ENCODE measurements at regions not wholly inside any gene's neighbourhood (a gene's known extent, or its start where the extent isn't known, plus 50 kb on each side); places are given as distances from the start of the nearest gene placed in this dataset.

DNA sequence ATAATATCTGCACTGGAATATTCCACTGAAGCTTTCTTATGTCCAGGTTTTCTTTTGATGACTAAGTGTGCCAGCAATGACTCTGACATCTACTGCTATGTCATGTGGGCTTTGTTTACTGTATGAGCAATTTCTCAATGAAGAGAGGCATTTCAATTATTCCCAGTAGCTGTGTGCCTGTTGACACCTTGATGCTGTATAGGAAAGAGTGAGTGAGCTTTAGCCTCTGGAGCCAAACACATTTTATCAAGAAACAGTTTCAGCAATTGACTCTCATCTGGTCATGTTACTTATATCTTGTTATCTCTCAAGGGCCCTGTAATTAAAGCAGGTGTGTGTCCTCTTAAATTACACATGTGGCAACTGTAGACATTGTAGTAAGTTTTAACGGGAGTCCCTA is 493.2 kb upstream of the FANCL start:
- TF ChIP-seq, protein P1, sequence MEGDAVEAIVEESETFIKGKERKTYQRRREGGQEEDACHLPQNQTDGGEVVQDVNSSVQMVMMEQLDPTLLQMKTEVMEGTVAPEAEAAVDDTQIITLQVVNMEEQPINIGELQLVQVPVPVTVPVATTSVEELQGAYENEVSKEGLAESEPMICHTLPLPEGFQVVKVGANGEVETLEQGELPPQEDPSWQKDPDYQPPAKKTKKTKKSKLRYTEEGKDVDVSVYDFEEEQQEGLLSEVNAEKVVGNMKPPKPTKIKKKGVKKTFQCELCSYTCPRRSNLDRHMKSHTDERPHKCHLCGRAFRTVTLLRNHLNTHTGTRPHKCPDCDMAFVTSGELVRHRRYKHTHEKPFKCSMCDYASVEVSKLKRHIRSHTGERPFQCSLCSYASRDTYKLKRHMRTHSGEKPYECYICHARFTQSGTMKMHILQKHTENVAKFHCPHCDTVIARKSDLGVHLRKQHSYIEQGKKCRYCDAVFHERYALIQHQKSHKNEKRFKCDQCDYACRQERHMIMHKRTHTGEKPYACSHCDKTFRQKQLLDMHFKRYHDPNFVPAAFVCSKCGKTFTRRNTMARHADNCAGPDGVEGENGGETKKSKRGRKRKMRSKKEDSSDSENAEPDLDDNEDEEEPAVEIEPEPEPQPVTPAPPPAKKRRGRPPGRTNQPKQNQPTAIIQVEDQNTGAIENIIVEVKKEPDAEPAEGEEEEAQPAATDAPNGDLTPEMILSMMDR (IDR thresholded peaks at IDR 0.05), result no peak
- no peak for DNase-seq
- peaks cover 1% of the 10 kb centered on the region; the same call in 1 of the 2 replicates for H3K27me3 Mint-ChIP-seq (ENCODE audit: insufficient read depth)
- H3K27ac Mint-ChIP-seq, result no peak overlapping the region
- no peaks in the 10 kb centered on the region for H3K4me1 Mint-ChIP-seq (ENCODE audit: low read depth)
- H3K36me3 Mint-ChIP-seq (ENCODE audit: low read depth), result no peaks in the 10 kb centered on the region
- peaks cover 7% of the 10 kb centered on the region; the same call in 1 of the 2 replicates for H3K9me3 Mint-ChIP-seq
- no peak overlapping the region for H3K4me3 Mint-ChIP-seq

DNA sequence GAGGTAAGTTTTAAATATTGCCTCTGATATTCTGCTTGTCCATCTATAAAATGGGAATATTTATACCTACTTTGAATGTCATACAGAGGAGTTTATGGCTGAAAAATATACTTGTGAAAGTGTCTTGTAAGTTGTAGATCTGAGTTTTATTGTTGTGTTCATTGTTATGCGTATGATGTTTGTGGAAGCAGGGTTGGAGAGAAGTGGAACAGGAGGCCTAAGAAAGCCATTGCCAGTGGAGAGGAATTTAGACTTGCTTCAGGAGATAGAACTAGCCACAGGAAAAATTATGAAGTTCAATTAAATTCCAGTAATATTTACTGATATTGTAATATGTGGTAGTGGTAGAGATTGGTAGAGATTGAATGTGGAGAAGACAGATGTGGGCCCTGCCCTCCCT is 491.9 kb upstream of the FANCL start:
- H3K27me3 Mint-ChIP-seq (ENCODE audit: insufficient read depth), result peaks cover 1% of the 10 kb centered on the region; the same call in 1 of the 2 replicates
- peaks cover 4% of the 10 kb centered on the region; the same call in 1 of the 2 replicates for H3K9me3 Mint-ChIP-seq
- H3K27ac Mint-ChIP-seq, result no peak overlapping the region
- TF ChIP-seq, protein P1 (IDR thresholded peaks at IDR 0.05), result no peak
- DNase-seq, result no peak
- H3K4me1 Mint-ChIP-seq (ENCODE audit: low read depth), result no peaks in the 10 kb centered on the region
- H3K4me3 Mint-ChIP-seq, result no peak overlapping the region
- no peaks in the 10 kb centered on the region for H3K36me3 Mint-ChIP-seq (ENCODE audit: low read depth)

DNA sequence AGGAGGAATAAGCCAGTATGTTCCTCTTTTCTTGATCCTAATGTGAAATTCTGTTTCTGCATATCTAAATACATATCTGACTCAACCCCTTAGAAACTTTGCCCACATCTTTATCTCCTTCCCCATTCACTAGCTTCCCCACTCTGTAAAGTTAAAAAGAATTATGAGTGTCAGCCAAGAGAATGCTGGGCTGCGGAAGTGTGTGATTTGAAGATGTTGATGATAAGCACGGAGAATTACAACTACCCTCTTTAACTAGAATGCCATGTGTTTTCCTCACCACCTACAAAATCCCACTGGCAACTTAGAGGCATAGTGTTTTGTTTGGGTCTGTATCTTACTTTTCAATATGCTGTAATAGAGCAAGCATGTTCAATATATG is 490.4 kb upstream of the FANCL start:
- Mint-ChIP-seq H3K36me3 (ENCODE audit: low read depth) (no peaks in the 10 kb centered on the region), H3K4me1 (ENCODE audit: low read depth) (no peaks in the 10 kb centered on the region), H3K27ac (no peak overlapping the region), H3K27me3 (ENCODE audit: insufficient read depth) (peaks cover 1% of the 10 kb centered on the region; the same call in 1 of the 2 replicates), H3K4me3 (no peak overlapping the region), H3K9me3 (no peaks in the 10 kb centered on the region)
- TF ChIP-seq, protein P1 (IDR thresholded peaks at IDR 0.05), result no peak
- no peak for DNase-seq

DNA sequence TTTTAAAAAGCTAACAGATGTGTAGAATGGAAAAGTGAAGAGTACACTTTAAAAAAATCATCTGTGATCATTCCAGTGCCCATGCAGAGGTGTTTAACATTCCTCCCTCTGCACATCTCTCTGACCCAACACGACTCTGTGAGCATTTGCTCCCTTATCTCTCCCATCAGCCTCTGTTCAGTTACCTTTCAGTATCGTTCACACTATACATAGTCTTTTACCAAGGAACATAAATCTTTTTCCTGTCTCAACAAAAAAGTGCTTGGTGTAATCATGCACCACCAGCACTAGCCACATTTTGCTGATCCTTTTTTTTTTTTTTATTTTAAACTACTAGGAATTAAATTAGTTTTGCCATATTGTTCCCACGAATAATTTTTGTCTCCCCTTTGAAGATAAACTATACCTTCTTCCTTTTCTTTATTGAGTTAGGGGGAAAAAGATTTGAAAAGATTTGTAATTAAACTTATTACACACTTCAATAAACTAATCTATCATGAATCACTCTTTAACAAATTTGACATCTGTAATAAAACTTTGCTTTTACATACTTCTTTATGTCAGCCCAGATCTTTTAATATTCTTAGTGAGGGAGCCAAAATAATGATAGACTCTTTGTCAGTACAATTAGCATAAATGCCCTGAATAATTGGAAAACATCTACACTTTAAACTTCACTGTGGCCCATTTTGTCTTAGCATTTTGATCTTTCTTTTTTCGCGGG is 489.8 kb upstream of the FANCL start:
- TF ChIP-seq, protein P1 (IDR thresholded peaks at IDR 0.05), result no peak
- no peak overlapping the region for H3K27ac Mint-ChIP-seq
- H3K9me3 Mint-ChIP-seq, result no peaks in the 10 kb centered on the region
- DNase-seq, result no peak
- H3K4me3 Mint-ChIP-seq, result no peak overlapping the region
- no peaks in the 10 kb centered on the region for H3K4me1 Mint-ChIP-seq (ENCODE audit: low read depth)
- H3K36me3 Mint-ChIP-seq (ENCODE audit: low read depth), result no peaks in the 10 kb centered on the region
- peaks cover 1% of the 10 kb centered on the region; the same call in 1 of the 2 replicates for H3K27me3 Mint-ChIP-seq (ENCODE audit: insufficient read depth)

DNA sequence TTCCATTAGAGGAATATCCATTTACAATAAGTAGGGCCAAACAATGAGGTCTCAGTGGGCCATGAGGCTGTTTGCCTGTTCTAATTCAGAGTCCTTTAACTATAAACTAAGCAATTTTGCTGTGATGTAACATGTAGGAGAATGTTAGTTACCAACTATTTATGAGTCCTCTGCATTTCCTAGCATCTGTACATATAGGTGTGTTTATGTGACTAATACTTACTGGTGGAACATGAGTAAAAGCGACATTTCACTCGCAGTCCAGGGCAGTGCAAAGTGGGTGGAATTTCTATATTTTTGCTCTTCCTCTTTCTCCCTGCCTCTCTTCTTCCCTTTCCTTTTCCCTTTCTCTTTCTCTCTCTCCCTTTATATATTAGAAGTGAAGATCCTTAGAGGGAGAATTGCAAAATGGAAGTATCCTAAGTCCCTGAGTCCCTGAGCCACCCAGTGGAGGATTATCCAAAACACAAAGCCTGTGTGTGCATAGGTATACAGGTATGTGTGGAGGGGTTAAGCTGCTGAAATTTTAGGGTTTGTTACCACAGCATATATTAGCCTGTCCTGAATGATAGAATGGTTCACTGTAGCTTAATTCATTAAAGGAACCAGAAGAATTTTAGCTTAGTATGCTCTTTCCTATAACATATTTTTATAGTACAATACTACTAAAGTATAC is 487.0 kb upstream of the FANCL start:
- Mint-ChIP-seq H3K36me3 (ENCODE audit: low read depth) (no peaks in the 10 kb centered on the region), H3K27ac (no peak overlapping the region), H3K27me3 (ENCODE audit: insufficient read depth) (peaks cover 1% of the 10 kb centered on the region; the same call in 1 of the 2 replicates), H3K4me1 (ENCODE audit: low read depth) (no peaks in the 10 kb centered on the region), H3K9me3 (no peaks in the 10 kb centered on the region), H3K4me3 (no peak overlapping the region)
- TF ChIP-seq, protein P1 (IDR thresholded peaks at IDR 0.05), result no peak
- DNase-seq, result no peak

All from HFFc6 (cell line).